Renal cortex interstitium (tissue), 11 donors: ENCODE measurements at regions not wholly inside any gene's neighbourhood (a gene's known extent, or its start where the extent isn't known, plus 50 kb on each side); places are given as distances from the start of the nearest gene placed in this dataset.

Experiments used
- DNase-seq, 11 donors: peaks; one replicate each; pipeline ENCODE4 v3.0.0-alpha.2; 2013; ENCODE audit warnings: low read depth in 9 of 11, low spot score in 4 of 11; ENCODE audit errors: extremely low read depth in 1 of 11

DNA sequence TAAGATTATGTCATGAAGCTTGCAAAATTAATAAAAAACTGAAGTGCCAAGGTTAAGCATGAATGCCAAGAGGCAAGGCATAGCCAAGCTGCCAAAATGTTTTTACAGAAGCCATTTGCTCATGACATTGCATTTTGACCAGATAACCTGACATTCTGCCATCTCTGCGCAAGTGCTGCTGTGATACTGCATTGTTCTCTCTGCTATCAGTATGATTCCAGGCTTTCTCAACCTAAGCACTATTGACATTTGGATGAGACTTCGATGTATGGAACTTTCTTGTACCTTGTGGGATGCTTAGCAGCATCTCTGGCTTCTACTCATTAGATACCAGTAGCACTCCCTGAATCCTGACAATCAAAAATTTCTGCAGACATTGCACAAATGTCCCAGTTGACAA, 139.2 kb downstream of the RASSF9 start:
- no peak for DNase-seq

DNA sequence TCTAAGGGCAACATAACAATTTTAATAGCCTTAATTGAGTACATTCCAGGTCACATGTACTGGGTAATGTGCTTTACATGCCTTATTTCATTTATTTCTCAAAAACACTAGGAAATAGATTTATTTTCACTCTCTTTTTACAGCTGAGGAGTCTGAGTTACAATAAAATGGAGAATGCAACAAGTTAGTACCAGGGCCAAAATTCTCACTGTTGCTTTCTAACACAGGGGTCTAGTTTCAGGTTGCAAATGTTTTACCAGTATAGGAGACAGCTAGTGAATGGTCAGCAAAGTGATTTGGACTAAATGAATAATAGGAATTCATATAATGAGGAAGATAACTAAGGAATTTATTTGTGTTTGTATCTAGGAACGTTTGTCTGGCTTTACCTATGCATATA, 137.3 kb downstream of the RASSF9 start:
- DNase-seq: no peak

DNA sequence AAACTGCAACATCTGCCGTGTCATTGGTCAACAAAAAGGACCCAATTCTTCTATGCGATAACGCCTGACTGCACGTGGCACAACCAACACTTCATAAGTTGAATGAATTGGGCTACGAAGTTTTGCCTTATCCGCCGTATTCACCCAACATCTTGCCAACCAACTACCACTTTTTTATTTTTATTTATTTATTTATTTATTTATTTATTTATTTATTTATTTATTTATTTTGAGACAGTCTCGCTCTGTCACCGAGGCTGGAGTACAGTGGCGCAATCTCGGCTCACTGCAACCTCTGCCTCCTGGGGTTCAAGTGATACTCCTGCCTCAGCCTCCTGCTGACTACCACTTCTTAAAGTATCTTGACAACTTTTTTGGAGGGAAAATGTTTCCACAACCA, 127.4 kb downstream of the RASSF9 start:
- no peak for DNase-seq

DNA sequence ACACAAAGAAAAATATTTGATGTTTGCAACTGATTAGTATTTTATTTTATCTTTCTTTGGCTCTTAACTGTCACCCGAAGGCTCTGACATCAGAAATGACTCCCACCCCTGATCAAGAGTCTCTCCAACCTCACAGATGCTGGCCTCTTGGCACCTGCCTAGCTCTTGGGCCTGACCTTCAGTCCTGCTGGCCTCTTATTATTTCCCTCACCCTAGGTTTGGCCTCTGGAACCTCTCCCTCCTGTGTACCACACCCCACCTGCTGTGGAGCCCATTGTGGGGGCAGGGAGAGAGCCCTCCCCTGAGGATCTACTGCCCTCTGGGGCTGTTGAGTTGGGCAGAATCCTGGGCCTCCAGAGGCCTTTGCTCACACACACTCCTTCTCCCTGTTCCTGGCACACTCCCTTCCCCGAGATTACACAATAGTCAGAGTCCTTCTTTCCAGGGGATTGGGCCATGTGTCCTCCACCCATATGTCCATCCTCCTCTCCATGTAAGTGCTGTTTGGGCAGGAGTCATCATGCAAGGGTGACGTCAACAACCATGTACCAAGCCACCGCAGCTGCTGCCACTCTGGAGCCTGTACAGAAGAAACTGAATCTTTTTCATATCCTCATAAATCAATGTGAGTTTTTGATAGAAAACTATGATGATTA, 124.3 kb downstream of the RASSF9 start:
- no peak for DNase-seq

DNA sequence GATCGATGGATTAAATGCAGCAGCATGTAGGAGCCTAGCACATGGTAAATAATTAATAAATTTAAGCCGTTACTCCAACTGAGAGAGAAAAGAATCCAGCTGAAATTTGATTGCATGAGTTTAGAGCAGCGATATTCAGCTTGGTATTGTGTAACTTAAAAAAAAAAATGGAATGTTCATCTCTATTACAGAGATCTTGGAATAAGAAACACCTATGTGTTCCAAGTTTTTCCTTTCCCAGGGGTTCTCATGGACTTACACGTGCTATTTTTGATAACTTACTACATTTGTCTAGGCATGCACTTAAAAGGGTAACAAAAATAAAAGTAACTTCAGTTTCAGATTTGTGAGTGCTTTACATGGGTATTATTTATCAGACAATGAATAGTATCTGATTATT, 122.8 kb downstream of the RASSF9 start:
- no peak for DNase-seq

DNA sequence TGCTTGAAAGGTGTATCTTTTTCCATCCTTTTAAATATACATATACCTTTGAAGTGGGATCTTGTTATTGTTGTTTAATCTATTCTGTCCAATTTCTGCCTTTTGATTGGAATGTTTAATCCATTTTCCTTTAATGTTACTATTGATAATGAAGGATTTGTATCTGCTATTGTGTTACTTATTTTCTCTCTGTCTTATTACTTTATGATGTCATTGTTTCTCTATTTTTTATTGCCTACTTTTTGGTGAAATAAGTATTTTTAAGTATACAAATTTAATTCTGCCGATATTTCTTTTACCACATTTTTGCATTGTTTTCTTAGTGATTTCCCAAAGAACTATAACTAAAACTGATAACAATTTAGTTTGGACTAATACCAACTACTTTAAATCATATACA, 121.8 kb downstream of the RASSF9 start:
- DNase-seq: no peak

DNA sequence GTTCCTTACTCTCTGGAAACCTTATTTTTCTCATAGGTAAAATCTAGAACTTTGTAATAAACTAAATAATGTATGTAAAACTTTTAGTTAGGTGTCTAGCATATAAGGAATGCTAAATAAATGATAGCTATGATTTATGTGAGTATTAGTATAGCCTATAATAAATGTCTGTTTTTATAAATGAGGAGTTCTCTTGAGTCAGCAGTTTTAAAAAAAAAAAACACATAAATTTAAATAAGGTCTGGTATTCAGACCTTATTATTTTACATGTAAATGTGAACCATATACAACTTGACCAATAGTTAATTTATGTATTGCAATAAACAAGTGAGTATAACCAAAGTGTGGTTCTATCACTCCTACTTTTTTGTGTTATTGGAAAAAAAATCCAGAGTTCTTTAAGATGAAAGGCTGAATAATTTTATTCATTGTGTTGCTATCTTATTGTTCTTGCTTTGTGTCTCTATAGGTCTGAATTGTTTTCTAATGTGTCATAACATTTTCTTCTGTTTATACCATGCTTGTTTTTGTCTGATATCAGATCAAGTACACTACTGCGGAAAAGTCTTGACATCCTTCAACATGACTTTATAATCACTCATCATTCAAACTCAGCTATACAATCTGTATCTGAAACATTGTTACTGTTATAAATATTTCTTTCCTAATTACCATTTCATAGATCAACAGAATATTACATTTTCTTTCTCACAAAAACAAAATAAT, 115.7 kb downstream of the RASSF9 start:
- DNase-seq: no peak

DNA sequence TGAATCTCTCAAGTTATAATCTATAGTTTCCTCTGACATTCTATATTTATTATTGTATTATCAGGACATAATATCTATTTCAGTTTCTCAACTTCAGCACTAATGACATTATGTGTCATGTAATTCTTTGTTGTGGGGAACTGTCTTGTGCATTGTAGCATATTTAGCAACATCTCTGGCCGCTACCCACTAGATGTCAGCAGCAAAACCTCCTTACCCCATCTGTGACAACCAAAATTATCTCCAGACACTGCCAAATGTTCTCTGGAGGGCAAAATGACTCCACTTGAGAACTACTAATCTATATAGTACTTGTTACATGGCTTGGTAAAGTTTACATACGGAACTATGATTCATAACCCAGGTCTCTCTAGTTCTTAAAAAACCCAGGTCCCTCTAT, 110.2 kb downstream of the RASSF9 start:
- no peak for DNase-seq

DNA sequence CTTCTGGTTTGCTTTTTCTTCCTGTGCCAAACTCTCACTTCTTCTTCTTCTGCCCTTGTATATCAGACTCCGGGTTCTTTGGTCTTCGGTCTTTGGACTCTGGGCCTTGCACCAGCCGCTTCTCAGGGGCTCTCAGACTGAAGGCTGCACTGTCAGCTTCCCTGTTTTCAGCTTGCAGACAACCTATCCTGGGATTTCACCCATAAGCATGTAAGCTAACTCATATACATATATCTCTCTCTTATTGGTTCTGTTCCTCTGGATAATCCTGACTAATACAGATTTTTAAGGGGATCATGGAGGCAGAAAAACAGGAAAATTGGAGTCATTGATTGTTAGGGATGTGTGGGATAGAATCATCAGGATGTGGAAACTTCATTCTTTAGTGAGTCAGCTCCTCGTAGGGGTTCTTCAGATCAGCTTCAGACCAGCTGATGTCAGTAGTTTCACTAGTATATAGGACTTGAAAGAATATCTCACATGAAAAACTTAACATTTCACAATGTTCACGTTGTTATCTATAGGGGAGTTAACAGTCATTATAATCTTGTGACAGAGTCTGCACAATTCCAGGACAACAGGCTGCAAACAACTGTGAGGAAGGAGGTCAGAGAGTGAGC, 102.9 kb downstream of the RASSF9 start:
- no peak for DNase-seq

DNA sequence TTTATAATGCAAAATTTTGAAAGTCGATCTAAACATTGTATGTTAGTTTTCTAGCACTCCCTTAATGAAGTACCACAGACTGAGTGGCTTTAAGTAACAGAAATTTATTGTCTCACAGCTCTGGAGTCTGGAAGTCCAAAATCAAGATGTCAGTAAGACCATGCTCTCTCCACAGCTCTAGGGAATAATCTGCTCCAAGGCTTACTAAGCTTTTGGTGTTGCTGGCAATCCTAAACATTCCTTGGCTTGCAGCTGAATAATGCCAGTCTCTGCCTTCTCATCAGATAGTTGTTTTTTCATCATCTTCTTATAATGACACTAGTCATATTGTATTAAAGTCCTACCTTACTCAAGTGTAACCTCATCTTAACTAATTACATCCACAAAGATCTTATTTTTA, 102.2 kb downstream of the RASSF9 start:
- DNase-seq: no peak

DNA sequence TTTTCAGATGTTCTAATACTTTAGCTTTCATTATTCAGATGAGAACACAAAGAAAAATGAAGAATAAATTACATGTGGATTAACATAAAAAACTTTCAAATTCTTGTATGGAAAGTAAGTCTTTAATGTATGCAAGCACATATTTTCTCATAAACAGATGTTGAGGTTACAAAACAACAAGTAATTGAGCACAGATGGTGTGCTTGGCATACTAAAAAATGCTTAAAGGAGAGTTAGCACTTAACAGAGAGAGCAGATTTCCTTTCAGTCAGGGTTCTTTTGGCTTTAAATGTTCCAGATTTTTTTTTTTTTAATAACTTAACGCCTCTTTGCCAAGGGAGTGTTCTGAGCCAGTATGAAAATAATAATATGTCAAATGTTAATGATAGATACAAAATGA, 96.0 kb downstream of the RASSF9 start:
- DNase-seq: no peak

DNA sequence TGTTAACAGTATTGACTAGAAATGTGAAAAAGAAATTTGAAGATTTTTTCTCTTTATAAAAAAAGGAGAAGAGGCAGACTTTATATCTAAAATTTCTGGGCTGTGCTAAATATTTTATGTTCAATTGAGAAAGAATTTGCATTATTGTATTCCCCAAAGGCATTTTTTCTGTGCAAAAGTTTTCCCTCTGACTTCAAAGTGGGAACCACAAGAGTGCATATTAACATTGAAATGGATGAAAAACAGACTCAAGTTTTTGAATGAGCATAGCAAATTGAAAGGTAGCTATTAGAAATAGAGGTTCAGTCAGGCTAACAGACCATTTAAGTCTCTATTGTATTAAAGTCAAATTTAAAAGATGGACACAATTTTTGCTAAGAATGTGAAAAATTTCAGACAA, 95.2 kb downstream of the RASSF9 start:
- no peak for DNase-seq

DNA sequence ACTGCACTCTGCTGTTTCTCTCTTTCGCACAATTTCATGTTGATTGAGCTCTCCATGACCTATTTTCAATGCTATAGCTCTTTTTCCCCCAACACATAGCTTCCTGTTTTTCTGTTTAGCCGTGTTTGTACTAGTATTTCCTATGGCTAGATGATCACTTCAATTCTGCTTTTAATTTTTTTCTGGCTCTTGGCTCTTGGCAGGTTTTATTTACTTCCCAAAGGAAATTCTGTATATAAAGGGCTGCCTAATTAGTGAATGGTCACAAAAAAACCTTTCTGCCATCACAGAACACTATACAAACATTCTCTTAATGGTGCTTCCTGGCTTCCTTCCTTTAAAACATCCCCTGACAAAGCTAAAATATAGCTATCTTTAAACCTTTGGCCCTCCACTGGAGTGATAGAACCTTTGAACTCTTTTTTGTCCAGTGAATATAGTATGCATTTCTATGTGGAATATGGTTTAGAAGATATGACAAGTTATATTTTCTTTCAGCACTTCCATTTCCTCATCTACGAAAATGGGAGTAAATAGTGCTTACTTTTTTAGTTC, 88.2 kb downstream of the RASSF9 start:
- DNase-seq: peak in 2 of 11 donors; percentile 4 to 7
